DOHH2 (cell line): ENCODE measurements at regions not wholly inside any gene's neighbourhood (a gene's known extent, or its start where the extent isn't known, plus 50 kb on each side); places are given as distances from the start of the nearest gene placed in this dataset.

Source experiments
- H3F3A ChIP-seq: fragments of 200-600 bp; sonication (generic), shearing (Covaris generic); 2 replicates; pipeline ENCODE4 v1.6.0; 2016; ENCODE audit warnings: antibody characterized with exemption, mild to moderate bottlenecking; ENCODE audit not compliant: control insufficient read depth, insufficient read depth
- H3K27ac ChIP-seq: fragments of 200-600 bp; sonication (generic); 2 replicates; pipeline ENCODE4 v1.5.1; 2014; ENCODE audit warnings: low read depth, mild to moderate bottlenecking, low read length, moderate library complexity
- H3K27me3 ChIP-seq: fragments of 200-600 bp; sonication (generic); 2 replicates; pipeline ENCODE4 v1.6.1; 2014; ENCODE audit warnings: mild to moderate bottlenecking, low read length, mixed read lengths; ENCODE audit not compliant: control insufficient read depth
- H3K36me3 ChIP-seq: fragments of 200-600 bp; sonication (generic); 2 replicates; pipeline ENCODE4 v1.6.1; 2014; ENCODE audit warnings: mild to moderate bottlenecking, low read length, moderate library complexity, mixed read lengths; ENCODE audit not compliant: control insufficient read depth
- H3K4me1 ChIP-seq: fragments of 200-600 bp; sonication (generic); 2 replicates; pipeline ENCODE4 v1.6.1; 2014; ENCODE audit warnings: mild to moderate bottlenecking, low read length, mixed read lengths; ENCODE audit not compliant: control insufficient read depth
- H3K4me2 ChIP-seq: fragments of 200-600 bp; sonication (generic); 2 replicates; pipeline ENCODE4 v1.6.0; 2014; ENCODE audit warnings: mild to moderate bottlenecking, low read length, moderate library complexity
- H3K4me3 ChIP-seq: fragments of 200-600 bp; sonication (generic); 2 replicates; pipeline ENCODE4 v1.5.1; 2014; ENCODE audit warnings: mild to moderate bottlenecking, low read length, mixed read lengths
- H3K79me2 ChIP-seq: fragments of 200-600 bp; sonication (generic); 2 replicates; pipeline ENCODE4 v1.6.1; 2014; ENCODE audit warnings: mild to moderate bottlenecking, low read length, mixed read lengths; ENCODE audit not compliant: control insufficient read depth
- H3K9me2 ChIP-seq: fragments of 200-600 bp; sonication (generic); replicated peaks from 2 replicates; pipeline ENCODE4 v1.6.1; 2014; ENCODE audit warnings: mild to moderate bottlenecking, low read length, mixed read lengths; ENCODE audit not compliant: control insufficient read depth
- H3K9me3 ChIP-seq: fragments of 200-600 bp; sonication (generic); 2 replicates; pipeline ENCODE4 v1.6.1; 2014; ENCODE audit warnings: antibody characterized with exemption, low read length, mixed read lengths; ENCODE audit not compliant: control insufficient read depth, insufficient read depth
- H4K20me1 ChIP-seq: fragments of 200-600 bp; sonication (generic); 2 replicates; pipeline ENCODE4 v1.6.0; 2014; ENCODE audit warnings: low read depth, mild to moderate bottlenecking, antibody characterized with exemption, low read length, moderate library complexity; ENCODE audit not compliant: control insufficient read depth, insufficient read depth
- EZH2phosphoT487 ChIP-seq: fragments of 200-600 bp; sonication (generic); IDR thresholded peaks from 2 replicates; pipeline ENCODE4 v1.6.1; 2017; ENCODE audit warnings: borderline replicate concordance, mild to moderate bottlenecking, antibody characterized with exemption, low read length, moderate library complexity, mixed read lengths
- TF ChIP-seq, protein P1 (sequence below): fragments of 200-600 bp; sonication (generic); IDR thresholded peaks from one replicate; pipeline ENCODE4 v1.5.1; 2014; ENCODE audit warnings: antibody characterized with exemption, mild to moderate bottlenecking, low read depth, low read length; ENCODE audit not compliant: poor library complexity, severe bottlenecking

GRCh38 chr2:176691471-176691870 lies 422.2 kb downstream of the MTX2 start:
- Histone ChIP-seq H3K9me2 (no peaks in the 10 kb centered on the region), H3K79me2 (no peaks in the 10 kb centered on the region), H3K27ac (no peak overlapping the region), H3K36me3 (no peaks in the 10 kb centered on the region), H3K4me3 (no peak overlapping the region), H4K20me1 (no peaks in the 10 kb centered on the region), H3K27me3 (no peaks in the 10 kb centered on the region), H3K9me3 (no peaks in the 10 kb centered on the region), H3K4me2 (no peak overlapping the region), H3F3A (no peaks in the 10 kb centered on the region), H3K4me1 (no peaks in the 10 kb centered on the region)
- TF ChIP-seq, protein P1, sequence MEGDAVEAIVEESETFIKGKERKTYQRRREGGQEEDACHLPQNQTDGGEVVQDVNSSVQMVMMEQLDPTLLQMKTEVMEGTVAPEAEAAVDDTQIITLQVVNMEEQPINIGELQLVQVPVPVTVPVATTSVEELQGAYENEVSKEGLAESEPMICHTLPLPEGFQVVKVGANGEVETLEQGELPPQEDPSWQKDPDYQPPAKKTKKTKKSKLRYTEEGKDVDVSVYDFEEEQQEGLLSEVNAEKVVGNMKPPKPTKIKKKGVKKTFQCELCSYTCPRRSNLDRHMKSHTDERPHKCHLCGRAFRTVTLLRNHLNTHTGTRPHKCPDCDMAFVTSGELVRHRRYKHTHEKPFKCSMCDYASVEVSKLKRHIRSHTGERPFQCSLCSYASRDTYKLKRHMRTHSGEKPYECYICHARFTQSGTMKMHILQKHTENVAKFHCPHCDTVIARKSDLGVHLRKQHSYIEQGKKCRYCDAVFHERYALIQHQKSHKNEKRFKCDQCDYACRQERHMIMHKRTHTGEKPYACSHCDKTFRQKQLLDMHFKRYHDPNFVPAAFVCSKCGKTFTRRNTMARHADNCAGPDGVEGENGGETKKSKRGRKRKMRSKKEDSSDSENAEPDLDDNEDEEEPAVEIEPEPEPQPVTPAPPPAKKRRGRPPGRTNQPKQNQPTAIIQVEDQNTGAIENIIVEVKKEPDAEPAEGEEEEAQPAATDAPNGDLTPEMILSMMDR: no peak

- no peak for TF ChIP-seq EZH2phosphoT487
- TF ChIP-seq, protein P1: no peak
- Histone ChIP-seq H3F3A (no peaks in the 10 kb centered on the region), H3K9me2 (no peaks in the 10 kb centered on the region), H3K4me3 (no peak overlapping the region), H3K27me3 (no peaks in the 10 kb centered on the region), H4K20me1 (no peaks in the 10 kb centered on the region), H3K4me2 (no peak overlapping the region), H3K36me3 (no peaks in the 10 kb centered on the region), H3K27ac (no peak overlapping the region), H3K9me3 (no peaks in the 10 kb centered on the region), H3K79me2 (no peaks in the 10 kb centered on the region), H3K4me1 (no peaks in the 10 kb centered on the region)
These were observed 423.3 kb downstream of the MTX2 start for GRCh38 chr2:176692533-176692932.

- no peak overlapping the region for H3K27ac ChIP-seq
- H4K20me1 ChIP-seq: no peaks in the 10 kb centered on the region
- no peaks in the 10 kb centered on the region for H3K4me1 ChIP-seq
- no peaks in the 10 kb centered on the region for H3K36me3 ChIP-seq
- H3K4me3 ChIP-seq: no peak overlapping the region
- H3K9me3 ChIP-seq: no peaks in the 10 kb centered on the region
- TF ChIP-seq, protein P1: no peak
- TF ChIP-seq EZH2phosphoT487: no peak
- H3K27me3 ChIP-seq: no peaks in the 10 kb centered on the region
- H3K4me2 ChIP-seq: no peak overlapping the region
- H3F3A ChIP-seq: no peaks in the 10 kb centered on the region
- no peaks in the 10 kb centered on the region for H3K79me2 ChIP-seq
- H3K9me2 ChIP-seq: no peaks in the 10 kb centered on the region
These were observed 429.9 kb downstream of the MTX2 start for GRCh38 chr2:176699098-176699497.

- Histone ChIP-seq H3K9me2 (no peaks in the 10 kb centered on the region), H3K27me3 (no peaks in the 10 kb centered on the region), H3K9me3 (no peaks in the 10 kb centered on the region), H3K27ac (no peak overlapping the region), H3K4me2 (no peak overlapping the region), H3K36me3 (no peaks in the 10 kb centered on the region), H3F3A (no peaks in the 10 kb centered on the region), H4K20me1 (no peaks in the 10 kb centered on the region), H3K4me1 (no peaks in the 10 kb centered on the region), H3K4me3 (no peak overlapping the region), H3K79me2 (no peaks in the 10 kb centered on the region)
- no peak for TF ChIP-seq EZH2phosphoT487
- TF ChIP-seq, protein P1: no peak
These were observed 430.4 kb downstream of the MTX2 start for GRCh38 chr2:176699644-176700043.
